ENCODE measurements at regions not wholly inside any gene's neighbourhood (a gene's known extent, or its start where the extent isn't known, plus 50 kb on each side); places are given as distances from the start of the nearest gene placed in this dataset.

DNA sequence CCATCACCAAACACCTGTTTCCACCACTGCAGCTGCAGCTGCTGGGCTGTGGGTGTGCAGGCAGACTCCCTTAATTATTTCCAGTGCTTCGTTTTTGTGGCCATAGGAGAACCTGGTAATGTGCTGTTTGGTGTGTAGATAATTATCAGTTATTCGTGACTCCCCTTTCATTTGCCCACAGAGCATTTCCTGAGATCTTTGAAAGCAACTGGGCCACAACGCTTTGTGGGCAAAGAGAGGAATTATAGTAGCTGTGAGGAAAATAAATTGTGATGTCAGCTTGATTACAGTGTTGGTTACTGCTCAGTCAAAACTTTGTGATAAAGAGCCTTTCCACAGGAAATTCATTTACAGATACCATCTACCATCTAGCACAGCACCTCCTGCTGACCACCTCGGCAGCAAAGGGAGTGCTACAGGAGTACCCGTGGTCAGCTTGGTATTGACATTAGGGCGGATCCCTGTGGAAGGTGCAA lies 193.3 kb upstream of the SLCO3A1 start:
- dilution Hi-C loops (cut with MboI; ENCODE audit: extremely low pct_ligation_motif_present, low sequenced_read_pairs) = no loop called here
- no peak for TF ChIP-seq EZH2 (IDR thresholded peaks at IDR 0.05; ENCODE audit: low read length)
- TF ChIP-seq CTCF (optimal IDR thresholded peaks at IDR 0.05 in 1 of 3, IDR thresholded peaks at IDR 0.05 in 1 of 3, conservative IDR thresholded peaks at IDR 0.05 in 1 of 3; ENCODE audit: extremely low read depth in 1 of 3, insufficient read depth in 2 of 3, low read length in 3 of 3) = peak in 1 of 3 experiments; percentile 11
- Histone ChIP-seq H3K27ac (ENCODE audit: control insufficient read depth, insufficient read depth, low read length) (no peak overlapping the region), H3K4me3 (ENCODE audit: control insufficient read depth in 2 of 3, extremely low read depth in 1 of 3, insufficient read depth in 2 of 3, low read depth in 1 of 3, low read length in 3 of 3) (no peak overlapping the region), H3K4me1 (ENCODE audit: control insufficient read depth, extremely low read depth, insufficient read depth, low read length) (no peaks in the 10 kb centered on the region), H3K36me3 (ENCODE audit: control insufficient read depth in 2 of 2, extremely low read depth in 1 of 2, insufficient read depth in 2 of 2, low read length in 2 of 2) (no peaks in the 10 kb centered on the region), H3K9ac (ENCODE audit: control insufficient read depth, extremely low read depth, insufficient read depth, low read length) (no peak overlapping the region), H4K20me1 (ENCODE audit: control insufficient read depth, extremely low read depth, insufficient read depth, low read length) (no peaks in the 10 kb centered on the region), H3K27me3 (ENCODE audit: control insufficient read depth, extremely low read depth, insufficient read depth, low read length) (no peaks in the 10 kb centered on the region), H3K4me2 (ENCODE audit: control insufficient read depth, extremely low read depth, insufficient read depth, low read depth, low read length) (no peak overlapping the region), H3K9me1 (ENCODE audit: control insufficient read depth, extremely low read depth, insufficient read depth, low read length) (no peaks in the 10 kb centered on the region), H3K9me3 (ENCODE audit: control insufficient read depth, low read depth, low read length) (no peaks in the 10 kb centered on the region), H3K79me2 (ENCODE audit: control insufficient read depth, insufficient read depth, low read length) (no peaks in the 10 kb centered on the region), H2AFZ (ENCODE audit: control insufficient read depth, low read length) (no peak overlapping the region)
- FAIRE-seq (no peak), DNase-seq (ENCODE audit: low read depth, low spot score) (no peak)

DNA sequence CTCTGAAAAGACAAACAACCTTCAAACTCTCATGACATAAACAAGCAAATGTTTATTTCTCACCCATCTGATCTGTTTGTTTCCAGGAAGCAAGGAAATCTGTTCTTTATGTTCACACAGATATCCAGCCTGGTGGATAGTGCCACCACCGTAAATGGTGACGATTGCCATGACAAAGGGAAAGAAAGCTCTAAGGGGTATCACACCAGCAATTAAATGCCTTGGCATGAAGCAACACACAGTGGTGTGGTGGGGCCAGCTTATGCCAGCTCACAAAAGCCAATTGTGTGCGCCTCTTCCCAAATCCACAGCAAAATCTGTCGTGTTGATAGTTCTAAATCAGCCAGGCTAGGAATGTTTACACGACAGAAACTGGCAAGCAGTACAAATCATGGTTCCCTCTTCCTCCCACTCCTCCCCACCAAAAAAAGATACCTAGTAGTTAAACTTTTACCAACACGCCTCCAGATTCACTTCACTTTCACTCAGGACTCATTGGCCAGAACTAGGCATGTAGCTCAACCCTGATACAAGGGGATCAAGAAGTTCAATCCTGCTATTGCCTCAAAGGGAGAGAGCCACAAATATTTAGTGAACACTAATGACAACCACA lies 189.2 kb upstream of the SLCO3A1 start:
- Histone ChIP-seq H3K9me1 (ENCODE audit: control insufficient read depth, extremely low read depth, insufficient read depth, low read length) (no peaks in the 10 kb centered on the region), H3K4me2 (ENCODE audit: control insufficient read depth, extremely low read depth, insufficient read depth, low read depth, low read length) (no peak overlapping the region), H3K27me3 (ENCODE audit: control insufficient read depth, extremely low read depth, insufficient read depth, low read length) (no peaks in the 10 kb centered on the region), H4K20me1 (ENCODE audit: control insufficient read depth, extremely low read depth, insufficient read depth, low read length) (no peaks in the 10 kb centered on the region), H3K4me3 (ENCODE audit: control insufficient read depth in 2 of 3, extremely low read depth in 1 of 3, insufficient read depth in 2 of 3, low read depth in 1 of 3, low read length in 3 of 3) (no peak overlapping the region), H3K4me1 (ENCODE audit: control insufficient read depth, extremely low read depth, insufficient read depth, low read length) (no peaks in the 10 kb centered on the region), H3K9ac (ENCODE audit: control insufficient read depth, extremely low read depth, insufficient read depth, low read length) (no peak overlapping the region), H2AFZ (ENCODE audit: control insufficient read depth, low read length) (no peak overlapping the region), H3K9me3 (ENCODE audit: control insufficient read depth, low read depth, low read length) (no peaks in the 10 kb centered on the region), H3K27ac (ENCODE audit: control insufficient read depth, insufficient read depth, low read length) (no peak overlapping the region), H3K36me3 (ENCODE audit: control insufficient read depth in 2 of 2, extremely low read depth in 1 of 2, insufficient read depth in 2 of 2, low read length in 2 of 2) (no peaks in the 10 kb centered on the region), H3K79me2 (ENCODE audit: control insufficient read depth, insufficient read depth, low read length) (no peaks in the 10 kb centered on the region)
- FAIRE-seq (no peak), DNase-seq (ENCODE audit: low read depth, low spot score) (no peak)
- dilution Hi-C loops (cut with MboI; ENCODE audit: extremely low pct_ligation_motif_present, low sequenced_read_pairs) = no loop called here
- TF ChIP-seq CTCF (optimal IDR thresholded peaks at IDR 0.05 in 1 of 3, IDR thresholded peaks at IDR 0.05 in 1 of 3, conservative IDR thresholded peaks at IDR 0.05 in 1 of 3; ENCODE audit: extremely low read depth in 1 of 3, insufficient read depth in 2 of 3, low read length in 3 of 3) = no peak
- no peak for TF ChIP-seq EZH2 (IDR thresholded peaks at IDR 0.05; ENCODE audit: low read length)

All from keratinocyte (primary cell).